SK-N-SH treated with all-trans-retinoic acid at 6 μM for 48 hours (cell line): ENCODE measurements at regions not wholly inside any gene's neighbourhood (a gene's known extent, or its start where the extent isn't known, plus 50 kb on each side); places are given as distances from the start of the nearest gene placed in this dataset.

Experiments
- CREB5 ChIP-seq: fragments of 250-450 bp; sonication (Bioruptor Pico); IDR thresholded peaks from 2 replicates; pipeline ENCODE4 v1.5.1; 2020; ENCODE audit warnings: low read depth, mild to moderate bottlenecking, moderate library complexity
- RARB ChIP-seq: fragments of 250-450 bp; sonication (Bioruptor Pico); IDR thresholded peaks from 2 replicates; pipeline ENCODE4 v1.8.0; 2021; ENCODE audit warnings: mild to moderate bottlenecking, moderate library complexity
- ZFP3 ChIP-seq: fragments of 250-450 bp; sonication (Bioruptor Pico); IDR thresholded peaks from 2 replicates; pipeline ENCODE4 v1.5.0; 2020; ENCODE audit warnings: mild to moderate bottlenecking, moderate library complexity
- ZFP30 ChIP-seq: fragments of 450-650 bp; formaldehyde crosslinking; IDR thresholded peaks from 2 replicates; pipeline ENCODE4 v1.5.0; 2022; ENCODE audit warnings: mild to moderate bottlenecking, moderate library complexity
- ZNF8 ChIP-seq: fragments of 450-650 bp; formaldehyde crosslinking; IDR thresholded peaks from 2 replicates; pipeline ENCODE4 v1.5.0; 2020; ENCODE audit warnings: mild to moderate bottlenecking, moderate library complexity

GRCh38 chr2:217559084-217559483 lies 443.7 kb downstream of the TNS1 start:
- TF ChIP-seq ZFP30 (CRISPR knock-in tag) = no peak
- no peak for TF ChIP-seq ZFP3 (CRISPR knock-in tag)
- TF ChIP-seq RARB (CRISPR knock-in tag) = no peak
- no peak for TF ChIP-seq ZNF8 (CRISPR knock-in tag)
- no peak for TF ChIP-seq CREB5
